OCI-LY3 (cell line): ENCODE measurements at regions not wholly inside any gene's neighbourhood (a gene's known extent, or its start where the extent isn't known, plus 50 kb on each side); places are given as distances from the start of the nearest gene placed in this dataset.

ENCODE experiments used
- EZH2phosphoT487 ChIP-seq: fragments of 200-600 bp; shearing (Covaris generic); IDR thresholded peaks from 2 replicates; pipeline ENCODE4 v1.6.1; 2018; ENCODE audit warnings: antibody characterized with exemption, mixed run types, low read depth
- TF ChIP-seq, protein P1 (sequence below): fragments of 200-600, 300-600 bp; sonication (generic); IDR thresholded peaks from 2 replicates; pipeline ENCODE4 v1.5.1; 2014; ENCODE audit warnings: antibody characterized with exemption, low read length, low read depth

DNA sequence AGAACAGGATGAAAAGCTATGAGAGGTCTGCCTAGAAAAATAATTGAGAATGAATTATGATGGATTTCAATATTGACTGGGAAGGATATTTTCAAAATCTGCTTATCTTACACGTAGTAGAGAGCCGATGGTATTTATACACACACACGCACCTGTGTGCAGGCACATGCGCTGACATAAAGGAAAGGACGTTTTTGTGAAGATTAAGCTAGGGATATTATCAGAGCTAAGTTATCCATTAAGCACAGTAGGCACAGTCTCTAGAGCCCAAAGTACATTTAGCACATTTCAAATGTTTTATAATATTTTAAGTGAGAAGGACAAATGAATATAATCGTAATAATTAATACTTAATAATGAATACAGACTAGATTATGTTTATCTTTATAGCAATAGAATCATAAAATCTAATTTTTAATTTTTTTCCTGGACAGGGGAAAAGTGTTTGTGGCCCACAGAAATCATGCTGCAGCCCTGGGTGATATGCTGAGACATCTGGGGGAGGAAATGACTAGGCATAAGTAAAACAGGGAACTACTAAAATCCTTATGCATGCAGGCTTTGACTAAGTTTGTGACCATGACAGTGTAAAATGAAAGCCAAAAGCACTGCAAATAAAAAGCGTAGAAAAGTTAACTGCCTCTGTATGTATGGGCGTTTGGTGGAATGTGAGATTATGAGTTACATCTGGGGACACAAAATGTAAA, 146.1 kb downstream of the KITLG start:
- TF ChIP-seq, protein P1, sequence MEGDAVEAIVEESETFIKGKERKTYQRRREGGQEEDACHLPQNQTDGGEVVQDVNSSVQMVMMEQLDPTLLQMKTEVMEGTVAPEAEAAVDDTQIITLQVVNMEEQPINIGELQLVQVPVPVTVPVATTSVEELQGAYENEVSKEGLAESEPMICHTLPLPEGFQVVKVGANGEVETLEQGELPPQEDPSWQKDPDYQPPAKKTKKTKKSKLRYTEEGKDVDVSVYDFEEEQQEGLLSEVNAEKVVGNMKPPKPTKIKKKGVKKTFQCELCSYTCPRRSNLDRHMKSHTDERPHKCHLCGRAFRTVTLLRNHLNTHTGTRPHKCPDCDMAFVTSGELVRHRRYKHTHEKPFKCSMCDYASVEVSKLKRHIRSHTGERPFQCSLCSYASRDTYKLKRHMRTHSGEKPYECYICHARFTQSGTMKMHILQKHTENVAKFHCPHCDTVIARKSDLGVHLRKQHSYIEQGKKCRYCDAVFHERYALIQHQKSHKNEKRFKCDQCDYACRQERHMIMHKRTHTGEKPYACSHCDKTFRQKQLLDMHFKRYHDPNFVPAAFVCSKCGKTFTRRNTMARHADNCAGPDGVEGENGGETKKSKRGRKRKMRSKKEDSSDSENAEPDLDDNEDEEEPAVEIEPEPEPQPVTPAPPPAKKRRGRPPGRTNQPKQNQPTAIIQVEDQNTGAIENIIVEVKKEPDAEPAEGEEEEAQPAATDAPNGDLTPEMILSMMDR = no peak
- TF ChIP-seq EZH2phosphoT487 = no peak
